OCI-LY1 (cell line): ENCODE measurements at regions not wholly inside any gene's neighbourhood (a gene's known extent, or its start where the extent isn't known, plus 50 kb on each side); places are given as distances from the start of the nearest gene placed in this dataset.

Source experiments
- EZH2 ChIP-seq: fragments of 200-600 bp; sonication (generic), shearing (Covaris generic); IDR thresholded peaks from 2 replicates; pipeline ENCODE4 v1.8.0; 2017; ENCODE audit warnings: borderline replicate concordance, mixed run types, mild to moderate bottlenecking, antibody characterized with exemption, low read length, moderate library complexity, mixed read lengths
- TF ChIP-seq, protein P1 (sequence below): fragments of 200-600 bp; sonication (generic), shearing (Covaris generic); IDR thresholded peaks from 2 replicates; pipeline ENCODE4 v1.5.1; 2017; ENCODE audit warnings: mild to moderate bottlenecking, antibody characterized with exemption, low read length, moderate library complexity, mixed read lengths

GRCh38 chr1:62924983-62925790 is 141.3 kb downstream of the ATG4C start:
- TF ChIP-seq, protein P1, sequence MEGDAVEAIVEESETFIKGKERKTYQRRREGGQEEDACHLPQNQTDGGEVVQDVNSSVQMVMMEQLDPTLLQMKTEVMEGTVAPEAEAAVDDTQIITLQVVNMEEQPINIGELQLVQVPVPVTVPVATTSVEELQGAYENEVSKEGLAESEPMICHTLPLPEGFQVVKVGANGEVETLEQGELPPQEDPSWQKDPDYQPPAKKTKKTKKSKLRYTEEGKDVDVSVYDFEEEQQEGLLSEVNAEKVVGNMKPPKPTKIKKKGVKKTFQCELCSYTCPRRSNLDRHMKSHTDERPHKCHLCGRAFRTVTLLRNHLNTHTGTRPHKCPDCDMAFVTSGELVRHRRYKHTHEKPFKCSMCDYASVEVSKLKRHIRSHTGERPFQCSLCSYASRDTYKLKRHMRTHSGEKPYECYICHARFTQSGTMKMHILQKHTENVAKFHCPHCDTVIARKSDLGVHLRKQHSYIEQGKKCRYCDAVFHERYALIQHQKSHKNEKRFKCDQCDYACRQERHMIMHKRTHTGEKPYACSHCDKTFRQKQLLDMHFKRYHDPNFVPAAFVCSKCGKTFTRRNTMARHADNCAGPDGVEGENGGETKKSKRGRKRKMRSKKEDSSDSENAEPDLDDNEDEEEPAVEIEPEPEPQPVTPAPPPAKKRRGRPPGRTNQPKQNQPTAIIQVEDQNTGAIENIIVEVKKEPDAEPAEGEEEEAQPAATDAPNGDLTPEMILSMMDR, result no peak
- no peak for TF ChIP-seq EZH2
